GM12878 (cell line): ENCODE measurements at regions not wholly inside any gene's neighbourhood (a gene's known extent, or its start where the extent isn't known, plus 50 kb on each side); places are given as distances from the start of the nearest gene placed in this dataset.

Source experiments
- ATAC-seq: fragments of 200-7000 bp; cut with Tn5 transposase; 3 replicates; pipeline ENCODE4 v1.9.1; 2020; ENCODE audit warnings: mild to moderate bottlenecking, moderate library complexity
- BruUV-seq: library from RNA; stranded (reverse); fragments of 400-500 nt; replicated peaks from 2 replicates; lab custom pipeline; 2021; lab: Mats Ljungman, UMichigan
- CTCF ChIA-PET: fragments of 300-600 bp; sonication (Branson Sonifier 250); formaldehyde crosslinking; extraction: SDS; loops from one replicate; lab custom pipeline; 2021; ENCODE audit warnings: inconsistent platforms; lab: Yijun Ruan, JAX
- POLR2A ChIA-PET: fragments of 350-600 bp; formaldehyde crosslinking; extraction: SDS; loops from one replicate; lab custom pipeline; 2021; ENCODE audit warnings: inconsistent platforms; lab: Charles Lee
- RAD21 ChIA-PET: fragments of 300-600 bp; sonication (Branson Sonifier 250); formaldehyde crosslinking; loops from one replicate; lab custom pipeline; 2023; ENCODE audit warnings: antibody characterized with exemption; ENCODE audit not compliant: unreplicated experiment; lab: Charles Lee
- SMC1A ChIA-PET: fragments of 300-600 bp; sonication (Branson Sonifier 250); formaldehyde crosslinking; loops from one replicate; lab custom pipeline; 2023; ENCODE audit not compliant: unreplicated experiment, uncharacterized antibody; lab: Charles Lee
- DNase-seq: peaks from one replicate; pipeline ENCODE4 v3.0.0-alpha.2; 2011; ENCODE audit warnings: low read depth, low spot score
- FAIRE-seq: peaks from 3 replicates; lab custom pipeline; 2011; peaks lifted over from hg19 to GRCh38; lab: Jason Lieb, UNC
- H2AFZ ChIP-seq: 2 replicates; pipeline ENCODE4 v1.6.0; 2011; ENCODE audit warnings: low read depth, low read length, control low read depth; ENCODE audit not compliant: control insufficient read depth
- H3K27ac ChIP-seq: 2 replicates; pipeline ENCODE4 v1.5.1; 2011; ENCODE audit warnings: control low read depth; ENCODE audit not compliant: control insufficient read depth, insufficient read depth
- H3K27me3 ChIP-seq, 2 experiments: replicated peaks in 1 of 2; 2 replicates each; pipeline versions ENCODE4 v1.6.0 to v1.6.1; 2011; ENCODE audit warnings: low read length in 1 of 2; ENCODE audit not compliant: control insufficient read depth in 2 of 2, insufficient read depth in 2 of 2
- H3K36me3 ChIP-seq, 2 experiments: 2 replicates each; pipeline ENCODE4 v1.5.1; 2011; ENCODE audit warnings: low read length in 1 of 2; ENCODE audit not compliant: control insufficient read depth in 2 of 2, insufficient read depth in 2 of 2
- H3K4me1 ChIP-seq: 2 replicates; pipeline ENCODE4 v1.6.1; 2011; ENCODE audit warnings: mild to moderate bottlenecking, low read length, moderate library complexity, mixed read lengths; ENCODE audit not compliant: control insufficient read depth, insufficient read depth
- H3K4me2 ChIP-seq: 2 replicates; pipeline ENCODE4 v1.6.0; 2011; ENCODE audit warnings: control low read depth; ENCODE audit not compliant: control insufficient read depth, insufficient read depth
- H3K4me3 ChIP-seq: fragments of 200-600 bp; sonication (generic); 2 replicates; pipeline ENCODE4 v1.5.1; 2016
- H3K79me2 ChIP-seq: 2 replicates; pipeline ENCODE4 v1.6.0; 2011; ENCODE audit warnings: low read length; ENCODE audit not compliant: control insufficient read depth, insufficient read depth
- H3K9ac ChIP-seq: 2 replicates; pipeline ENCODE4 v1.8.0; 2011; ENCODE audit warnings: low read length, control low read depth, mixed read lengths; ENCODE audit not compliant: control insufficient read depth, insufficient read depth
- H3K9me3 ChIP-seq: replicated peaks from 3 replicates; pipeline ENCODE4 v1.5.1; 2011; ENCODE audit warnings: mild to moderate bottlenecking, low read length; ENCODE audit not compliant: control insufficient read depth, insufficient read depth
- H4K20me1 ChIP-seq: 2 replicates; pipeline ENCODE4 v1.6.0; 2011; ENCODE audit not compliant: control insufficient read depth, insufficient read depth
- CBX5 ChIP-seq: sonication (generic); IDR thresholded peaks from 2 replicates; pipeline ENCODE4 v1.6.1; 2016; ENCODE audit warnings: low read depth, moderate library complexity, mild to moderate bottlenecking, inconsistent platforms
- DPF2 ChIP-seq: fragments of 450-650 bp; IDR thresholded peaks from 2 replicates; pipeline ENCODE4 v1.6.1; 2017; ENCODE audit warnings: mild to moderate bottlenecking
- GABPA ChIP-seq: IDR thresholded peaks from 2 replicates; pipeline ENCODE4 v1.6.1; 2014; ENCODE audit warnings: antibody characterized with exemption, low read depth, mild to moderate bottlenecking, inconsistent platforms
- POU2F2 ChIP-seq: IDR thresholded peaks from 3 replicates; pipeline ENCODE4 v1.6.1; 2011; ENCODE audit warnings: low read depth, mild to moderate bottlenecking, low read length, borderline replicate concordance
- STAT3 ChIP-seq: IDR thresholded peaks from 2 replicates; pipeline ENCODE4 v1.6.1; 2011; ENCODE audit warnings: low read depth, low read length, improper control_type of control experiment
- ZNF274 ChIP-seq: IDR thresholded peaks from one replicate; pipeline ENCODE4 v1.8.0; 2011; ENCODE audit not compliant: insufficient read length, insufficient read depth
- WGBS: methylation state at CpG from one replicate; pipeline ENCODE4 v1.1.6; 2016; ENCODE audit warnings: low lambda C conversion rate; ENCODE audit not compliant: insufficient replicate concordance, insufficient coverage; ENCODE audit errors: missing lambda C conversion rate; 5-methylcytosine and 5-hydroxymethylcytosine counted together
- in situ Hi-C: fragments of 300-500 bp; cut with MboI; formaldehyde crosslinking; loops from 9 replicates; pipeline ENCODE4 v1.14.3; 2018; ENCODE audit warnings: mixed read lengths
- intact Hi-C: fragments of 100-400 bp; cut with micrococcal nuclease; formaldehyde crosslinking; loops from one replicate; pipeline ENCODE4 v1.14.2; 2022; ENCODE audit not compliant: unreplicated experiment
- TF ChIP-seq, protein P1 (sequence below): IDR thresholded peaks from 2 replicates; pipeline ENCODE4 v1.6.1; 2011; ENCODE audit warnings: low read depth, mild to moderate bottlenecking, low read length, moderate library complexity, borderline replicate concordance; ENCODE audit errors: extremely low read depth
- TF ChIP-seq, protein P2 (sequence below): IDR thresholded peaks from 2 replicates; pipeline ENCODE4 v1.6.1; 2011; ENCODE audit warnings: borderline replicate concordance, low read depth, mild to moderate bottlenecking, moderate library complexity, mixed read lengths, low read length; ENCODE audit not compliant: insufficient read depth; ENCODE audit errors: extremely low read length

DNA sequence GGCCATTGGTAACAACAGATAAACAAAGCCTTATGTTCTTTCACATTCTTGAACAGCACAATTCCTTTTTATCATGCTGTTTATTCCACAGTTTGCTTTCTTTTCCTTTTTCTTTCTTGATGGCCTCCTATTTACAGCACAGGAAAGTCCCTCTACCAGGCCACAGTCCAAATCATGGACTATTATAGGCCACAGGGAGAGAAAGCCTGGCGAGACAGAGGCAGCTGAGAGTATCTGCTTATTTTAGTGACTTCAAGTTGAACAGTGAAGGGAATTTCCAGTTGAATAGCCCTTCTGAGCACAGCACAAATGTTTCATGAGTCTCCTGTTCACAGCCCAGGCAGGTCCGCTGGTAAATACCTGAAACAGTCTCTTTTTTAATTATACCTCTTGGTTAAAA, 263.7 kb upstream of the ARID1B start:
- H3K27me3 ChIP-seq = no peaks in the 10 kb centered on the region; a peak in 2 of 4 replicates
- no peak for DNase-seq
- peak; percentile 50; the same call in 2 of the 3 replicates for ATAC-seq
- CTCF ChIA-PET = no interaction called here
- RAD21 ChIA-PET = no interaction called here
- WGBS = 52% methylated on average over 2 of the region's 2 CpGs
- intact Hi-C loops (no loop called here), in situ Hi-C loops (no loop called here)
- H3K27ac ChIP-seq = no peak overlapping the region
- H3K4me3 ChIP-seq = no peak overlapping the region
- POLR2A ChIA-PET = no interaction called here
- no peak for FAIRE-seq
- H3K36me3 ChIP-seq = no peaks in the 10 kb centered on the region
- no TSS peak for BruUV-seq
- no peak overlapping the region for H3K4me2 ChIP-seq
- H2AFZ ChIP-seq = no peak overlapping the region
- H3K9me3 ChIP-seq = no peaks in the 10 kb centered on the region; the same call in 2 of the 3 replicates
- H4K20me1 ChIP-seq = no peaks in the 10 kb centered on the region
- TF ChIP-seq DPF2 = no peak
- TF ChIP-seq, protein P1, sequence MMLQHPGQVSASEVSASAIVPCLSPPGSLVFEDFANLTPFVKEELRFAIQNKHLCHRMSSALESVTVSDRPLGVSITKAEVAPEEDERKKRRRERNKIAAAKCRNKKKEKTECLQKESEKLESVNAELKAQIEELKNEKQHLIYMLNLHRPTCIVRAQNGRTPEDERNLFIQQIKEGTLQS = no peak
- SMC1A ChIA-PET = no interaction called here
- no peak overlapping the region for H3K9ac ChIP-seq
- no peaks in the 10 kb centered on the region for H3K4me1 ChIP-seq
- H3K79me2 ChIP-seq = no peaks in the 10 kb centered on the region

DNA sequence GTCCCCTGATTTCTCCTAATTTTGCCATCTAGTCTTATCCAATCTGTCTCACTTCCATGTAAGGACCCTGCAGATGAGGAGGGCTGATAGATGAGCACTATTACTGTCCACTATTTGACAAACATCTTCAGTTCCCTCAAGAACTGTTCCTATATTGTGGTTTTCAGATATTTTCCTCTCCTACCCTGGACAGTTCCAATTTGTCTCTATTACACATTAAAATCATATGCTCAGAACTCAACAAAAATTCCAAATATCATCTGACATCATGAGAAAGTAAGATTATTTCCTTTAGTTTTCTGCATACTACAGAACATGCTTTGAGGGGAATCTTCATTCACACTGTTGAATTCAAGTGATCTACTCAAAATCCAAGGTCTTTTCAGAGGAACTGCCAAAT, 265.6 kb upstream of the ARID1B start:
- SMC1A ChIA-PET = interaction anchor here (1.1 kb wide), 1 partner anchor 13 kb away, joined by 3 read pairs; no protein-coding TSS in a partner anchor
- ATAC-seq (no peak), FAIRE-seq (no peak), DNase-seq (no peak)
- BruUV-seq = no TSS peak
- Histone ChIP-seq H3K9me3 (no peaks in the 10 kb centered on the region; the same call in 2 of the 3 replicates), H3K4me2 (no peak overlapping the region), H3K4me1 (no peaks in the 10 kb centered on the region), H3K79me2 (no peaks in the 10 kb centered on the region), H3K27me3 (no peaks in the 10 kb centered on the region; a peak in 1 of 4 replicates), H3K9ac (no peak overlapping the region), H3K36me3 (no peaks in the 10 kb centered on the region), H3K27ac (no peak overlapping the region), H2AFZ (no peak overlapping the region), H4K20me1 (no peaks in the 10 kb centered on the region), H3K4me3 (no peak overlapping the region)
- TF ChIP-seq ZNF274 (no peak), GABPA (no peak), CBX5 (no peak), STAT3 (no peak), POU2F2 (no peak)
- TF ChIP-seq, protein P2, sequence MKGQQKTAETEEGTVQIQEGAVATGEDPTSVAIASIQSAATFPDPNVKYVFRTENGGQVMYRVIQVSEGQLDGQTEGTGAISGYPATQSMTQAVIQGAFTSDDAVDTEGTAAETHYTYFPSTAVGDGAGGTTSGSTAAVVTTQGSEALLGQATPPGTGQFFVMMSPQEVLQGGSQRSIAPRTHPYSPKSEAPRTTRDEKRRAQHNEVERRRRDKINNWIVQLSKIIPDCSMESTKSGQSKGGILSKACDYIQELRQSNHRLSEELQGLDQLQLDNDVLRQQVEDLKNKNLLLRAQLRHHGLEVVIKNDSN = no peak
- intact Hi-C loops = no loop called here
- in situ Hi-C loops = no loop called here
- CTCF ChIA-PET = no interaction called here
- POLR2A ChIA-PET = no interaction called here
- RAD21 ChIA-PET = interaction anchor here (0.6 kb wide), 1 partner anchor 13 kb away, joined by 3 read pairs; no protein-coding TSS in a partner anchor
